ENCODE measurements at regions not wholly inside any gene's neighbourhood (a gene's known extent, or its start where the extent isn't known, plus 50 kb on each side); places are given as distances from the start of the nearest gene placed in this dataset.
"Not testable (repeated sequence)": the region's sequence is repeated elsewhere in the genome, so short reads cannot be mapped to it uniquely, and the experiment has no call there.

DNA sequence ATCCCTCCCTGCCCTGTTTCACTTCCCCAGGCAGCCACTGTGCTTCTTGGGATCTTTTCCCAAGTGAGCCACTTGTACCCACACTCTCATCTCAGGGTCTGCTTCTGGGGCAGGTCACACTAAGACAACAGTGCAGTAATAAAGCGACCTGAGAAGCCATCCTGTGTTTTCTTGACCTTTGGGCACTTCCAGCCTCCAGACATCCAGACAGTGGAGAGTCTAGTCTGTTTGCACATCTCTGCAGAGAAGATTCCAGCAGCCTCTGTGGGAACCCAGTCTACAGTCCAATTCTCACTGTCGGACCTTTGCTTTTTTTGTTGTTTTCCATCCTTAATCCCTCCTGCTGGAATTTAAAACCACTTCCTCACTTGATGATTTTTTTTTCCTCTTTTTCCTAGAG is 50.3 kb upstream of the ATP6AP2 start:
- DNase-seq (no peak), ATAC-seq (ENCODE audit: poor library complexity) (no peak)
- no peak overlapping the region for H3K27ac Mint-ChIP-seq
- no peaks in the 10 kb centered on the region for H3K36me3 Mint-ChIP-seq (ENCODE audit: low read depth)
- H3K9me3 ChIP-seq (ENCODE audit: control insufficient read depth in 1 of 2, insufficient read depth in 1 of 2, low read length in 2 of 2) = no peaks in the 10 kb centered on the region
- H3K9me3 Mint-ChIP-seq = no peaks in the 10 kb centered on the region
- POLR2A ChIA-PET = no interaction called here
- H3K27me3 Mint-ChIP-seq = no peaks in the 10 kb centered on the region
- H3K27me3 ChIP-seq (ENCODE audit: control insufficient read depth in 1 of 2, insufficient read depth in 2 of 2, low read length in 2 of 2) = no peaks in the 10 kb centered on the region
- H3K4me1 ChIP-seq (ENCODE audit: insufficient read depth, low read length) = no peaks in the 10 kb centered on the region
- CTCF ChIA-PET = no interaction called here
- no peaks in the 10 kb centered on the region for H3K36me3 ChIP-seq (ENCODE audit: insufficient read depth, low read length)
- TF ChIP-seq, protein P1, sequence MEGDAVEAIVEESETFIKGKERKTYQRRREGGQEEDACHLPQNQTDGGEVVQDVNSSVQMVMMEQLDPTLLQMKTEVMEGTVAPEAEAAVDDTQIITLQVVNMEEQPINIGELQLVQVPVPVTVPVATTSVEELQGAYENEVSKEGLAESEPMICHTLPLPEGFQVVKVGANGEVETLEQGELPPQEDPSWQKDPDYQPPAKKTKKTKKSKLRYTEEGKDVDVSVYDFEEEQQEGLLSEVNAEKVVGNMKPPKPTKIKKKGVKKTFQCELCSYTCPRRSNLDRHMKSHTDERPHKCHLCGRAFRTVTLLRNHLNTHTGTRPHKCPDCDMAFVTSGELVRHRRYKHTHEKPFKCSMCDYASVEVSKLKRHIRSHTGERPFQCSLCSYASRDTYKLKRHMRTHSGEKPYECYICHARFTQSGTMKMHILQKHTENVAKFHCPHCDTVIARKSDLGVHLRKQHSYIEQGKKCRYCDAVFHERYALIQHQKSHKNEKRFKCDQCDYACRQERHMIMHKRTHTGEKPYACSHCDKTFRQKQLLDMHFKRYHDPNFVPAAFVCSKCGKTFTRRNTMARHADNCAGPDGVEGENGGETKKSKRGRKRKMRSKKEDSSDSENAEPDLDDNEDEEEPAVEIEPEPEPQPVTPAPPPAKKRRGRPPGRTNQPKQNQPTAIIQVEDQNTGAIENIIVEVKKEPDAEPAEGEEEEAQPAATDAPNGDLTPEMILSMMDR (IDR thresholded peaks at IDR 0.05) = no peak
- intact Hi-C loops (cut with DNase I, micrococcal nuclease) = no loop called here
- H3K4me3 ChIP-seq (ENCODE audit: low read length) = no peak overlapping the region
- H3K4me3 Mint-ChIP-seq = no peak overlapping the region
- no peak overlapping the region for H3K27ac ChIP-seq (ENCODE audit: low read depth in 1 of 2, low read length in 2 of 2)
- H3K4me1 Mint-ChIP-seq (ENCODE audit: low read depth) = no peaks in the 10 kb centered on the region

DNA sequence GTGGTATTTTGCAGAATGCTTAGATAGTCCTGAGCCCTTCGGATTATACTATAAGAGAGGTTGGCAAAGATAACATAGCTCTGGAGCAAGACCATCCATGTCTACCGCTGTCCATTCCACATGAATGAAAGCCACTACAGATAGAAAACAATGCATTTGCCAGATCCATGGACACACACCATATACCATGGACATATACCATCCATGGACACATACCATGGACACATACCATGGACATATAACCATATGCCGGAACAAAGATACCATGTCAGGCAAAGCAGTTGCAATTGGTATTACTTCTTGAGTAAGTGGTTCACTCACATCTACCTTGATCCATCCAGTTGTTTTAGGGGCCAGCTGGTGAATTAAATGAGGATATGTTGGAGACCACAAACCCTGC is 53.2 kb upstream of the ATP6AP2 start:
- no peak overlapping the region for H3K4me3 ChIP-seq (ENCODE audit: low read length)
- TF ChIP-seq, protein P1 (IDR thresholded peaks at IDR 0.05) = no peak
- H3K27ac ChIP-seq (ENCODE audit: low read depth in 1 of 2, low read length in 2 of 2) = no peak overlapping the region
- ChIA-PET POLR2A (no interaction called here), CTCF (no interaction called here)
- Mint-ChIP-seq H3K4me3 (no peak overlapping the region), H3K27ac (no peak overlapping the region), H3K4me1 (ENCODE audit: low read depth) (no peaks in the 10 kb centered on the region), H3K36me3 (ENCODE audit: low read depth) (no peaks in the 10 kb centered on the region), H3K9me3 (no peaks in the 10 kb centered on the region), H3K27me3 (no peaks in the 10 kb centered on the region)
- no peaks in the 10 kb centered on the region for H3K36me3 ChIP-seq (ENCODE audit: insufficient read depth, low read length)
- H3K27me3 ChIP-seq (ENCODE audit: control insufficient read depth in 1 of 2, insufficient read depth in 2 of 2, low read length in 2 of 2) = no peaks in the 10 kb centered on the region
- no peaks in the 10 kb centered on the region for H3K9me3 ChIP-seq (ENCODE audit: control insufficient read depth in 1 of 2, insufficient read depth in 1 of 2, low read length in 2 of 2)
- intact Hi-C loops (cut with DNase I, micrococcal nuclease) = no loop called here
- H3K4me1 ChIP-seq (ENCODE audit: insufficient read depth, low read length) = no peaks in the 10 kb centered on the region
- ATAC-seq (ENCODE audit: poor library complexity) (no peak), DNase-seq (no peak)

DNA sequence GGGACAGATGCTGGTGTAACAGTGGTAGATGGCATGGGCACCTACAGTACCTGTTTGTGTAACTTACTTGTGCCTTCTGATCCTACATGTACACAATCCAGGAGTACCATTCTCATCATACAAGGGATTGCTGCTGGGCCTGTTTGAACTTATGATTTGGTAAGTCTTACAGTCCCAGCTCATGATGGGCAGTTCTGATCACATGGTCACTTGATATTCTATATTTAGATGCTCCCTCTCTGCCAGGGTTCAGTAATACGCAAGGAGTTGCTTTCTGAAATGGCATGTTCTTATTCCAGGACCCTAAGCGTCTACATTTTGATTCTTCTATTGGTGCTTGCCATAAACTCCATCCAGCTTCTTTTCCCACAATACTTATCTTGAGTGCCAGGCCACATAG is 54.4 kb upstream of the ATP6AP2 start:
- Mint-ChIP-seq H3K4me3 (no peak overlapping the region), H3K36me3 (ENCODE audit: low read depth) (no peaks in the 10 kb centered on the region), H3K9me3 (no peaks in the 10 kb centered on the region), H3K27me3 (no peaks in the 10 kb centered on the region), H3K27ac (no peak overlapping the region), H3K4me1 (ENCODE audit: low read depth) (no peaks in the 10 kb centered on the region)
- POLR2A ChIA-PET = no interaction called here
- no peak overlapping the region for H3K4me3 ChIP-seq (ENCODE audit: low read length)
- H3K36me3 ChIP-seq (ENCODE audit: insufficient read depth, low read length) = no peaks in the 10 kb centered on the region
- H3K4me1 ChIP-seq (ENCODE audit: insufficient read depth, low read length) = no peaks in the 10 kb centered on the region
- intact Hi-C loops (cut with DNase I, micrococcal nuclease) = no loop called here
- TF ChIP-seq, protein P1 (IDR thresholded peaks at IDR 0.05) = no peak
- H3K27me3 ChIP-seq (ENCODE audit: control insufficient read depth in 1 of 2, insufficient read depth in 2 of 2, low read length in 2 of 2) = no peaks in the 10 kb centered on the region
- DNase-seq (no peak), ATAC-seq (ENCODE audit: poor library complexity) (no peak)
- no peak overlapping the region for H3K27ac ChIP-seq (ENCODE audit: low read depth in 1 of 2, low read length in 2 of 2)
- CTCF ChIA-PET = no interaction called here
- no peaks in the 10 kb centered on the region for H3K9me3 ChIP-seq (ENCODE audit: control insufficient read depth in 1 of 2, insufficient read depth in 1 of 2, low read length in 2 of 2)

DNA sequence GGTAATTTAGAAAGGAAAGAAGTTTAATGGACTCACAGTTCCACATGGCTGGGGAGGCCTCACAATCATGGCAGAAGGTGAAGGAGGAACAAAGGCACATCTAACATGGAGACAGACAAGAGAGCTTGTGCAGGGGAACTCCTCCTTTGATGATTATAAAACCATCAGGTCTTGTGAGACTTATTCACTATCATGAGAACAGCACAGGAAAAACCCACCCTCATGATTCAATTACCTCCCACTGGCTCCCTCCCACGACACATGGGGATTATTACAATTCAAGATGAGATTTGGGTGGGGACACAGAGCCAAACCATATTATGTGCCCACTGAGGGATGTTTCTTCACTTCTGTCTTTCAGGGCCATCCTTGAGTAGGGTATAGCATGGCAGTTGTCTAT is 54.9 kb upstream of the ATP6AP2 start:
- H3K4me3 Mint-ChIP-seq; H3K36me3 Mint-ChIP-seq (ENCODE audit: low read depth); H3K4me3 ChIP-seq (ENCODE audit: low read length); H3K27ac Mint-ChIP-seq; H3K9me3 ChIP-seq (ENCODE audit: control insufficient read depth in 1 of 2, insufficient read depth in 1 of 2, low read length in 2 of 2); CTCF ChIA-PET; H3K9me3 Mint-ChIP-seq; POLR2A ChIA-PET; H3K27me3 ChIP-seq (ENCODE audit: control insufficient read depth in 1 of 2, insufficient read depth in 2 of 2, low read length in 2 of 2); H3K36me3 ChIP-seq (ENCODE audit: insufficient read depth, low read length); H3K27ac ChIP-seq (ENCODE audit: low read depth in 1 of 2, low read length in 2 of 2); H3K4me1 Mint-ChIP-seq (ENCODE audit: low read depth); H3K27me3 Mint-ChIP-seq; H3K4me1 ChIP-seq (ENCODE audit: insufficient read depth, low read length); intact Hi-C loops (cut with DNase I, micrococcal nuclease); ATAC-seq (ENCODE audit: poor library complexity); DNase-seq: not testable (repeated sequence)
